ENCODE measurements at regions not wholly inside any gene's neighbourhood (a gene's known extent, or its start where the extent isn't known, plus 50 kb on each side); places are given as distances from the start of the nearest gene placed in this dataset.

DNA sequence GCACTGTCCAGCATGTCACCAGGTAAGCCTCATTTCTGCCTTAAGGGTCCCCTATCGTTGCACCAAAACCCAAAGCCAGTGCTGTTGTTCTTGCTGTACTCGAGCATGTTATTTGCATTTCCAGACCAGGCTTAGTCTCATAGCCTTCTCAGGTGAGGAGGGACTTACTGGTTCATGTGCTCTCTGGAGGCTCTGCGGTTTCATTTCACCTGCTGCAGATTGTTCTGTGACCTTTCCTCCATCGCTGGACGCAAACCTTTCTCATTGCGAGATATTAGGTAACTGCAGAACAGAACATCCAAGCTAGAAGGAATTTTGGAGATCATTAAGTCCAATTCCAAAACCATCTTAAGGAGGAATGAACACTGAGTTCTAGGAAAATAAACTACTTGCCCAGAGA, 187.3 kb upstream of the BCL6 start:
- H3K4me3 ChIP-seq (ENCODE audit: low read depth, low read length): no peak overlapping the region
- DNase-seq (ENCODE audit: low read depth): no peak
- TF ChIP-seq, protein P1, sequence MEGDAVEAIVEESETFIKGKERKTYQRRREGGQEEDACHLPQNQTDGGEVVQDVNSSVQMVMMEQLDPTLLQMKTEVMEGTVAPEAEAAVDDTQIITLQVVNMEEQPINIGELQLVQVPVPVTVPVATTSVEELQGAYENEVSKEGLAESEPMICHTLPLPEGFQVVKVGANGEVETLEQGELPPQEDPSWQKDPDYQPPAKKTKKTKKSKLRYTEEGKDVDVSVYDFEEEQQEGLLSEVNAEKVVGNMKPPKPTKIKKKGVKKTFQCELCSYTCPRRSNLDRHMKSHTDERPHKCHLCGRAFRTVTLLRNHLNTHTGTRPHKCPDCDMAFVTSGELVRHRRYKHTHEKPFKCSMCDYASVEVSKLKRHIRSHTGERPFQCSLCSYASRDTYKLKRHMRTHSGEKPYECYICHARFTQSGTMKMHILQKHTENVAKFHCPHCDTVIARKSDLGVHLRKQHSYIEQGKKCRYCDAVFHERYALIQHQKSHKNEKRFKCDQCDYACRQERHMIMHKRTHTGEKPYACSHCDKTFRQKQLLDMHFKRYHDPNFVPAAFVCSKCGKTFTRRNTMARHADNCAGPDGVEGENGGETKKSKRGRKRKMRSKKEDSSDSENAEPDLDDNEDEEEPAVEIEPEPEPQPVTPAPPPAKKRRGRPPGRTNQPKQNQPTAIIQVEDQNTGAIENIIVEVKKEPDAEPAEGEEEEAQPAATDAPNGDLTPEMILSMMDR (conservative IDR thresholded peaks at IDR 0.05; ENCODE audit: low read depth, low read length): no peak

DNA sequence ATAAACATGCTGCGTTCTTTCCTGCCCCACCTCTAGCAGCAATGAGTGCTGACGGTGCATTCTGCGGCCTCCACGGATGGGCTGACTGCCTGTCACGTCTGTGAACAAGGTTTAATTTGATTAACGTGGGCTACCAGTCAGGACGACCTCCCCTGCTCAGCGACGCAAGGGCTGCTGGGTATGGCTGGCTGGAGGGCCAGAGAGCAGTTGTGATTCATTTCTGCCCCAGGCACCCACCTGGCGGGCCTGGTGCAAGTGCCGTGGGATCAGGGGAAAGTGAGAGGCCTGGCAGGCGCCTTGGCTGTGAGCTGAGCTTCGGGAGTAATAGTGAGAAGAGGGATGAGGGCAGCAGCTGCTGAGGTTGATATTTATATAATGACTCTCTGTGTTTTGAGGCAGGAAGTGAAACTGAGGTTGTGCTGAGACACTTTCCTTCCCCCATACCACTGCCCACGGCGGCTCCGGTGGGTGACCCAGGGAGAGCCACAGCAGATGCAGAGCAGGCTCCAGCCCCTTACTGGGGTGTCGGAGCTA, 190.4 kb upstream of the BCL6 start:
- TF ChIP-seq, protein P1 (conservative IDR thresholded peaks at IDR 0.05; ENCODE audit: low read depth, low read length): no peak
- DNase-seq (ENCODE audit: low read depth): no peak
- no peak overlapping the region for H3K4me3 ChIP-seq (ENCODE audit: low read depth, low read length)

DNA sequence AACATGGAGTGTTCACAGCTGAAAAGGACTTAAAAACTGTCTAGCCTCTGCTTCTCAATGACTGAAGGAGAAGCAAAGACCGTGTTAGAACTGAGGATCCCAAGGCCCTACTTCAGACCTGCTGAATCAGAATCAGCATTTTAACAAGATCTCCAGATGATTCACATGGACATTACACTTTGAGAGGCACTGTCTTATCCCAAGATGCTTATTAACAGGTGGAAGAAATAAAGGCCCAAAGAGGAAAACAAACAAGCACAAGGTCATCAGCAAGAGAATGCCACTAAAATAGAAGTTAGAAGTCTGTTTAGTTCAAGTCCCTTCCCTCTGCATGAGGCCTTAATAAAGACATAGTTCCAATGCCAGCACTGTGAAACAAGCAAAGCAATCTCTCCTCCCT, 191.4 kb upstream of the BCL6 start:
- TF ChIP-seq, protein P1 (conservative IDR thresholded peaks at IDR 0.05; ENCODE audit: low read depth, low read length): no peak
- H3K4me3 ChIP-seq (ENCODE audit: low read depth, low read length): no peak overlapping the region
- no peak for DNase-seq (ENCODE audit: low read depth)

DNA sequence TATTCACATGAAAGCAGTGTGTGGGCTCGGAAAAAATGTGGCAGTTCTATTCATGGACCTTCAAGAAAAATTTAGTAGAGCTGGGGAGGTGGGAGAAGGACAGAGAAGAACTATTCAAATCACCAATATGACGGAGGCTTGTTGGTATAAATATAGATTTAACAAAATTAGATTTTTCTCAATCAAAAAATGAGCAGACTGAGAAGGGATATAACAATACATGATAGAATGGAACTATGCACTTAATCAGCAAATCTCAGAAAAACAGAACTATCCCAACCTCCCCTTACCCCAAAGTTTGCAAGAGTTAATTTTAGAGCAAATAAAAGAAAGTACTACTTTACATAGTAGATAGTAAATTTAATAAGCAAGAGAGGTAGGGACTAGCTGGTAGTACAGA, 194.6 kb upstream of the BCL6 start:
- no peak for DNase-seq (ENCODE audit: low read depth)
- TF ChIP-seq, protein P1 (conservative IDR thresholded peaks at IDR 0.05; ENCODE audit: low read depth, low read length): no peak
- no peak overlapping the region for H3K4me3 ChIP-seq (ENCODE audit: low read depth, low read length)

DNA sequence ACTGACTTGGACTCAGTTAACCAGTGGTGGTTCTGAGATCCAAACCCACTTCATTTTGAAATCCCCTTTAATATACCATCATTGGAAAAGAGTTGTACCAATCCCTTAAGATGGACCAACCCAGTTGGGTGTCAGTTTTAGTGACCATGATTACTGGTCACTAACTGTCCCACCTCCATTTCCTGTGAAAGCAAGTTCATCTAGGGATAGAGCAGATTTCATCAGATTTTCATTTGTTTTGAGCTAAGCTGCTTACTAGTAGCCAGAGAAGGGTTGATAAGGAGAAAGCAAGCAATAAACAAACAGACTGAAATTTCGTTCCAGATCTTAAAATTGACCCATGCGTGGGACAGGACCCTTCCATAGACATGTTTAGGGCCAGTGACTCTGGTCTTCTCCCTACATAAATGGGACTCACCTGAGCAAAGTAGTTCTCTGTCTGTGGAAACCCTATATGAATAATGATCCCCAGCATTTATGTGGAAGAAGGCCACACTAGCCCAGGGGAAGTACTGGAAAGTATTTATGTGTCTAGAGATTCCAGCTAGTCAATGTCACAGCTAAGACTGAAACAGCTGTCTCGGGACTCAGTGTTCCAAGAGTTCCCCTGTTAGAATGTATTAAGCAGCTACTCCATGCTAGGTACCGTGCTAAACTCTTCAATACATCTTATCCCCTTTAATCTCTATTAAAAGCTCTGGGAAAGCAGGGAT, 196.0 kb upstream of the BCL6 start:
- DNase-seq (ENCODE audit: low read depth): no peak
- no peak overlapping the region for H3K4me3 ChIP-seq (ENCODE audit: low read depth, low read length)
- TF ChIP-seq, protein P1 (conservative IDR thresholded peaks at IDR 0.05; ENCODE audit: low read depth, low read length): no peak

DNA sequence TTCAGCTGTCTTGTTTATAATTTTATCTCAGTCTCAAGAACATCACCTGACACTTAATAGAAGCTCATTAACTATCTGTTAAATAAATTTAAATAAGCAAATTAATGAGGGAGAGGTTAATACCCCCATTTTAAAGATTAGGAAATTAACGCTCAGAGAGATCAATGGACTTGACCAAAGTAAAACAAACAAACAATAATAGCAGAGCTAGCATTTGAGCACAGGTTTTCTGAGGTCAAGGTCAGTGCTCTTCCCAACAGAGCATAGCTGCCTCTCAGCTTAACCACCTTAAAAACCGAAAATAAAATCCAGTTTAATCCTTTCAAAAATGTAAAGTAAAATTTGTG, 196.6 kb upstream of the BCL6 start:
- TF ChIP-seq, protein P1 (conservative IDR thresholded peaks at IDR 0.05; ENCODE audit: low read depth, low read length): no peak

DNA sequence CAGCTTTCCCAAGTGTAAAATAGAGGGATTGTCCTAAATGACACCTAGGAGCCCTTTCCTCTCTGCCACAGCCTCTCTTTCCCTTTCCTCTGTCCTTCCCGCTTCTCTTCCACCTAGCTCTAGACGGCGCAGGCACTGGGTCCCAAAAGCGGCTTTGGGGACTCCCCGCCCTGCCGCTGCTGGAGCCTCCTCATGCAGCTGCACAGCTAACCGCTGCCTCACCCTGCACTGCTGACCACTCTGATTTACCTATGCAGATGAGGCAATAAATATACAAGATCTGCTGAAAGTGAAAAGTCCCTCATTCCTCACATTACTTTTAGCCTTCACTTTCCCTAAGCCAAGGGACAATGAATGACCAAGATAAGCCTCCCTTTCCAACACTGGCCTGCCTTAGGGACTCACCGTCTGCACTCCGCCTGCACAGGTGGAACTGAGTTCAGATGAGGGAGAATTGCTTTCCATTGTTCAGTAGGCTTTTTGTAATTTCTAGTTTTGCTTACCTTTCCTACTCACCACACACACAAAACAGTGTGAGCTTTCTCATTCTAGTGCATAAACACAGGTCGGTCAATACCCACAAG, 197.5 kb upstream of the BCL6 start:
- DNase-seq (ENCODE audit: low read depth): no peak
- no peak overlapping the region for H3K4me3 ChIP-seq (ENCODE audit: low read depth, low read length)
- TF ChIP-seq, protein P1 (conservative IDR thresholded peaks at IDR 0.05; ENCODE audit: low read depth, low read length): no peak

More for the DNA sequence above, 196.6 kb upstream of the BCL6 start:
- no peak overlapping the region for H3K4me3 ChIP-seq (ENCODE audit: low read depth, low read length)
- no peak for DNase-seq (ENCODE audit: low read depth)
